Prostate gland (tissue), 2 donors: ENCODE measurements at regions not wholly inside any gene's neighbourhood (a gene's known extent, or its start where the extent isn't known, plus 50 kb on each side); places are given as distances from the start of the nearest gene placed in this dataset.

ENCODE experiments used
- CTCF ChIP-seq, 4 experiments: fragments of 200-600 bp in 2 of 4; fragments of 450-650 bp in 2 of 4; sonication (generic) in 2 of 4; IDR thresholded peaks; 1 replicate in 3 of 4; 2 replicates in 1 of 4; pipeline ENCODE4 v1.5.1; 2016 to 2019; ENCODE audit warnings: antibody characterized with exemption in 4 of 4, mild to moderate bottlenecking in 2 of 4, moderate library complexity in 2 of 4
- POLR2AphosphoS5 ChIP-seq: sonication (generic); formaldehyde crosslinking; IDR thresholded peaks from one replicate; pipeline ENCODE4 v1.6.1; 2017; ENCODE audit warnings: antibody characterized with exemption

- no peak for TF ChIP-seq CTCF (IDR thresholded peaks at IDR 0.05)
- no peak for TF ChIP-seq POLR2AphosphoS5
Observed at GRCh38 chr3:161796312-161796711, 299.7 kb downstream of the OTOL1 start.
